Keratinocyte (primary cell): ENCODE measurements at regions not wholly inside any gene's neighbourhood (a gene's known extent, or its start where the extent isn't known, plus 50 kb on each side); places are given as distances from the start of the nearest gene placed in this dataset.

Source experiments
- DNase-seq: peaks from one replicate; pipeline ENCODE4 v3.0.0-alpha.2; 2011; ENCODE audit warnings: low read depth, missing footprints, low spot score
- FAIRE-seq: peaks from 2 replicates; lab custom pipeline; 2011; peaks lifted over from hg19 to GRCh38; lab: Jason Lieb, UNC
- H2AFZ ChIP-seq: 2 replicates; pipeline ENCODE4 v1.6.0; 2012; ENCODE audit warnings: low read length, control low read depth, inconsistent platforms; ENCODE audit not compliant: control insufficient read depth
- H3K27ac ChIP-seq: 2 replicates; pipeline ENCODE4 v1.5.1; 2011; ENCODE audit warnings: low read length; ENCODE audit not compliant: control insufficient read depth, insufficient read depth
- H3K27me3 ChIP-seq: 3 replicates; pipeline ENCODE4 v1.6.0; 2011; ENCODE audit warnings: low read length; ENCODE audit not compliant: control insufficient read depth, insufficient read depth; ENCODE audit errors: extremely low read depth
- H3K36me3 ChIP-seq, 2 experiments: 2 replicates in 1 of 2; 3 replicates in 1 of 2; pipeline ENCODE4 v1.5.1; 2011; ENCODE audit warnings: low read length in 2 of 2, mild to moderate bottlenecking in 1 of 2; ENCODE audit not compliant: control insufficient read depth in 2 of 2, insufficient read depth in 2 of 2; ENCODE audit errors: extremely low read depth in 1 of 2
- H3K4me1 ChIP-seq: 3 replicates; pipeline ENCODE4 v1.5.1; 2011; ENCODE audit warnings: low read length; ENCODE audit not compliant: control insufficient read depth, insufficient read depth; ENCODE audit errors: extremely low read depth
- H3K4me2 ChIP-seq: 3 replicates; pipeline ENCODE4 v1.6.0; 2011; ENCODE audit warnings: low read depth, low read length; ENCODE audit not compliant: control insufficient read depth, insufficient read depth; ENCODE audit errors: extremely low read depth
- H3K4me3 ChIP-seq, 3 experiments: fragments of 200-600 bp in 1 of 3; sonication (generic) in 1 of 3; 2 replicates in 2 of 3; 3 replicates in 1 of 3; pipeline ENCODE4 v1.5.1; 2011 to 2016; ENCODE audit warnings: low read length in 3 of 3, mild to moderate bottlenecking in 3 of 3, control low read depth in 2 of 3, inconsistent platforms in 1 of 3, low read depth in 1 of 3, mixed read lengths in 1 of 3, mixed run types in 1 of 3, moderate library complexity in 1 of 3; ENCODE audit not compliant: control insufficient read depth in 2 of 3, insufficient read depth in 2 of 3; ENCODE audit errors: extremely low read depth in 1 of 3
- H3K79me2 ChIP-seq: 2 replicates; pipeline ENCODE4 v1.6.0; 2012; ENCODE audit warnings: low read length; ENCODE audit not compliant: control insufficient read depth, insufficient read depth
- H3K9ac ChIP-seq: 3 replicates; pipeline ENCODE4 v1.6.0; 2011; ENCODE audit warnings: low read length; ENCODE audit not compliant: control insufficient read depth, insufficient read depth; ENCODE audit errors: extremely low read depth
- H3K9me1 ChIP-seq: 3 replicates; pipeline ENCODE4 v1.6.0; 2011; ENCODE audit warnings: low read length; ENCODE audit not compliant: control insufficient read depth, insufficient read depth; ENCODE audit errors: extremely low read depth
- H3K9me3 ChIP-seq: 2 replicates; pipeline ENCODE4 v1.5.1; 2012; ENCODE audit warnings: low read depth, low read length; ENCODE audit not compliant: control insufficient read depth
- H4K20me1 ChIP-seq: 3 replicates; pipeline ENCODE4 v1.6.0; 2011; ENCODE audit warnings: low read length; ENCODE audit not compliant: control insufficient read depth, insufficient read depth; ENCODE audit errors: extremely low read depth
- EZH2 ChIP-seq: IDR thresholded peaks from one replicate; pipeline ENCODE4 v1.6.1; 2012; ENCODE audit warnings: inconsistent platforms, mild to moderate bottlenecking, low read length, moderate library complexity
- dilution Hi-C: fragments of 300-500 bp; cut with MboI; formaldehyde crosslinking; loops from one replicate; pipeline ENCODE4 v1.7.0; 2020; ENCODE audit warnings: low sequenced_read_pairs; ENCODE audit not compliant: extremely low pct_ligation_motif_present
- TF ChIP-seq, protein P1 (sequence below), 3 experiments: IDR thresholded peaks in 1 of 3; conservative IDR thresholded peaks in 1 of 3; optimal IDR thresholded peaks in 1 of 3; 2 replicates in 2 of 3; 3 replicates in 1 of 3; pipeline versions ENCODE3 to v1.5.1; 2011; ENCODE audit warnings: low read length in 3 of 3, mild to moderate bottlenecking in 3 of 3, moderate library complexity in 2 of 3, control low read depth in 1 of 3, inconsistent platforms in 1 of 3; ENCODE audit not compliant: insufficient read depth in 2 of 3; ENCODE audit errors: extremely low read depth in 1 of 3

DNA sequence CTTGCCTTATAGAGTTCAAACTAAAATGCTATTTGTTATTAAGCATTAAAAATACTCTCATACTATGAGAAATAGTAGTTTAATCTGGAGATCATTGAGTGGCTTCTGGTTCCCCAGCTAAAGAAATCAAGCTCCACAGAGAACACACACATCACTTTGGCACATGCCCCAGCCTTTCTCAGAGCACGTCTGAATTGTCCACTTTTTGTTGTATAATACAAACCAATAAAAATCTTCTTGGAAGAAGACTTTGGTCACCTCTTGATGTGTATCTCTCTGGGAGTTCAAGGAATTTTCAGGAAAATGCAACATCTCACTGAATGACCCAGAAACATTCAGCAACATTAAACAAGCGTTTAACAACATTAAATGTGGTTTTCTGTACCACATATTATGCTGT, 413.9 kb downstream of the GALC start:
- no peaks in the 10 kb centered on the region for H3K9me1 ChIP-seq
- H3K9ac ChIP-seq = no peak overlapping the region
- H3K4me2 ChIP-seq = no peak overlapping the region
- H3K36me3 ChIP-seq = no peaks in the 10 kb centered on the region
- no peak overlapping the region for H3K27ac ChIP-seq
- H2AFZ ChIP-seq = no peak overlapping the region
- no peaks in the 10 kb centered on the region for H3K9me3 ChIP-seq
- H3K4me1 ChIP-seq = no peaks in the 10 kb centered on the region
- no peaks in the 10 kb centered on the region for H4K20me1 ChIP-seq
- TF ChIP-seq, protein P1, sequence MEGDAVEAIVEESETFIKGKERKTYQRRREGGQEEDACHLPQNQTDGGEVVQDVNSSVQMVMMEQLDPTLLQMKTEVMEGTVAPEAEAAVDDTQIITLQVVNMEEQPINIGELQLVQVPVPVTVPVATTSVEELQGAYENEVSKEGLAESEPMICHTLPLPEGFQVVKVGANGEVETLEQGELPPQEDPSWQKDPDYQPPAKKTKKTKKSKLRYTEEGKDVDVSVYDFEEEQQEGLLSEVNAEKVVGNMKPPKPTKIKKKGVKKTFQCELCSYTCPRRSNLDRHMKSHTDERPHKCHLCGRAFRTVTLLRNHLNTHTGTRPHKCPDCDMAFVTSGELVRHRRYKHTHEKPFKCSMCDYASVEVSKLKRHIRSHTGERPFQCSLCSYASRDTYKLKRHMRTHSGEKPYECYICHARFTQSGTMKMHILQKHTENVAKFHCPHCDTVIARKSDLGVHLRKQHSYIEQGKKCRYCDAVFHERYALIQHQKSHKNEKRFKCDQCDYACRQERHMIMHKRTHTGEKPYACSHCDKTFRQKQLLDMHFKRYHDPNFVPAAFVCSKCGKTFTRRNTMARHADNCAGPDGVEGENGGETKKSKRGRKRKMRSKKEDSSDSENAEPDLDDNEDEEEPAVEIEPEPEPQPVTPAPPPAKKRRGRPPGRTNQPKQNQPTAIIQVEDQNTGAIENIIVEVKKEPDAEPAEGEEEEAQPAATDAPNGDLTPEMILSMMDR (optimal IDR thresholded peaks at IDR 0.05 in 1 of 3, IDR thresholded peaks at IDR 0.05 in 1 of 3, conservative IDR thresholded peaks at IDR 0.05 in 1 of 3; ENCODE audit: extremely low read depth in 1 of 3, insufficient read depth in 2 of 3, low read length in 3 of 3) = no peak
- TF ChIP-seq EZH2 = no peak
- DNase-seq (no peak), FAIRE-seq (no peak)
- H3K79me2 ChIP-seq = no peaks in the 10 kb centered on the region
- dilution Hi-C loops = no loop called here
- H3K27me3 ChIP-seq = no peaks in the 10 kb centered on the region
- no peak overlapping the region for H3K4me3 ChIP-seq

DNA sequence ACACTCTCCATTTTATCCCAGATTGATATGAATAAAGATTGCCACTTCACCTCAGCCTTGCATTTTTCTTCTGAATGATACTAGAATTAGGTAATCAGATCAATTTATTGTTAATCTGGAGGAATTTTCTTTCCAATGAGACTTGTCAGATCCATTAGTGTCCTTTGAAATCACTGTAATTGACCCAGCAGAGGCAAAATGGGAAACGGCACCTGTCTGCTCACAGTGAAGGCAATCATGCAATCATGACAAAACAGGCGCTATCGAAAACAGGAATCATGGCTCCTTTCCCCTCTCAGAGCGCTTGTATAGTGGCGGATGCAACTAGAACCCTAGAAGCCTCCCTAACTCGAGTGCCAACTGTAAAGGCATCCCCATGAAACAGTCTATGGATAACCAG, 417.6 kb downstream of the GALC start:
- Histone ChIP-seq H4K20me1 (no peaks in the 10 kb centered on the region), H3K79me2 (no peaks in the 10 kb centered on the region), H3K27me3 (no peaks in the 10 kb centered on the region), H3K36me3 (no peaks in the 10 kb centered on the region), H3K27ac (no peak overlapping the region), H3K9ac (no peak overlapping the region), H3K9me3 (no peaks in the 10 kb centered on the region), H3K4me3 (no peak overlapping the region), H3K4me2 (no peak overlapping the region), H3K4me1 (no peaks in the 10 kb centered on the region), H2AFZ (no peak overlapping the region), H3K9me1 (no peaks in the 10 kb centered on the region)
- dilution Hi-C loops = no loop called here
- no peak for FAIRE-seq
- no peak for DNase-seq
- TF ChIP-seq, protein P1 (optimal IDR thresholded peaks at IDR 0.05 in 1 of 3, IDR thresholded peaks at IDR 0.05 in 1 of 3, conservative IDR thresholded peaks at IDR 0.05 in 1 of 3; ENCODE audit: extremely low read depth in 1 of 3, insufficient read depth in 2 of 3, low read length in 3 of 3) = no peak
- TF ChIP-seq EZH2 = no peak
